Heart right ventricle (tissue), 16 donors: ENCODE measurements at regions not wholly inside any gene's neighbourhood (a gene's known extent, or its start where the extent isn't known, plus 50 kb on each side); places are given as distances from the start of the nearest gene placed in this dataset.

Experiments
- ATAC-seq, 8 donors: fragments of 200-7000 bp; cut with Tn5 transposase; one replicate each; pipeline ENCODE4 v1.9.1; 2020; ENCODE audit warnings: mild to moderate bottlenecking in 8 of 8, moderate library complexity in 8 of 8, moderate number of reproducible peaks in 1 of 8
- DNase-seq, 2 donors: peaks; one replicate each; pipeline ENCODE4 v3.0.0-alpha.2; 2020
- H3K27ac ChIP-seq, 10 donors: fragments of 200-600 bp; sonication (generic) in 2 of 10; one replicate each; pipeline versions ENCODE4 v1.5.0 to v1.8.0; 2020 to 2022; ENCODE audit warnings: mild to moderate bottlenecking in 3 of 10
- H3K27me3 ChIP-seq, 7 donors: fragments of 200-600 bp; one replicate each; pipeline ENCODE4 v1.8.0; 2021 to 2022; ENCODE audit warnings: mild to moderate bottlenecking in 2 of 7
- H3K36me3 ChIP-seq, 9 donors: fragments of 200-600 bp; sonication (generic) in 1 of 9; one replicate each; pipeline versions ENCODE4 v1.5.0 to v1.8.0; 2020 to 2022; ENCODE audit warnings: mild to moderate bottlenecking in 2 of 9
- H3K4me1 ChIP-seq, 9 donors: fragments of 200-600 bp; sonication (generic) in 1 of 9; one replicate each; pipeline versions ENCODE4 v1.5.0 to v1.8.0; 2020 to 2022; ENCODE audit warnings: mild to moderate bottlenecking in 4 of 9
- H3K4me3 ChIP-seq, 10 donors: fragments of 200-600 bp; sonication (generic) in 2 of 10; one replicate each; pipeline versions ENCODE4 v1.5.0 to v1.8.0; 2020 to 2022; ENCODE audit warnings: mild to moderate bottlenecking in 7 of 10, moderate library complexity in 2 of 10
- H3K9me3 ChIP-seq, 11 donors: fragments of 200-600 bp in 10 of 11; sonication (generic) in 2 of 11; one replicate each; pipeline versions ENCODE4 v1.5.0 to v1.8.0; 2013 to 2022; ENCODE audit warnings: mild to moderate bottlenecking in 2 of 11, control low read depth in 1 of 11, moderate library complexity in 1 of 11
- CTCF ChIP-seq, 9 donors: fragments of 200-600 bp; sonication (generic) in 2 of 9; IDR thresholded peaks; one replicate each; pipeline versions ENCODE4 v1.5.0 to v1.8.0; 2021 to 2022; ENCODE audit warnings: antibody characterized with exemption in 9 of 9, mild to moderate bottlenecking in 5 of 9, moderate library complexity in 1 of 9
- WGBS, 2 donors: extraction: QIAGEN DNeasy Blood & Tissue Kit; methylation state at CpG; one replicate each; pipeline ENCODE4 v1.1.7; 2013; ENCODE audit warnings: inconsistent platforms in 1 of 2; 5-methylcytosine and 5-hydroxymethylcytosine counted together
- intact Hi-C, 10 donors: fragments of 100-400 bp; cut with DNase I; formaldehyde crosslinking; loops; one replicate each; pipeline versions ENCODE4 v1.11.1 to v1.14.2; 2022
- donor health status: Arrhythmogenic right ventricular cardiomyopathy.
- donor health status: ischemic (EF 13 %, LVEDD 7.1; RV severe dilation, severe dysfunction).
- donor health status: healthy with polysubstance abuse.
- donor health status: DM: no; HTN: yes; CAD: no.
- donor health status: DM: no; HTN: no; CAD: no.
- donor health status: ischemic (EF 25% LVEDD 6.9; RV normal size, moderate dysfunction).
- donor health status: ischemic (EF 25% LVEDD 5.7; RV mildly dilated, moderate dysfunction).
- donor health status: healthy.
- donor health status: DM: yes; HTN: yes; CAD: no.
- donor health status: Ischemic cardiomyopathy.
- donor health status: ischemic (EF 35%, LVEDD 5.7; RV mildly dilated, moderate dysfunction).
- donor health status: nonischemic (EF 11% LVEDD 7.7; RV severe dilation, severe dysfunction).
- donor health status: DM: yes; HTN: yes; CAD: no.
- donor health status: PGD.
- donor health status: ischemic (EF 29% LVEDD 5.4; RV normal size, mild dysfunction).
- donor health status: nonischemic (EF 23%, LVEDD 6.1; RV moderate dilation, normal function).

GRCh38 chr1:196063294-196063693 lies 544.9 kb downstream of the KCNT2 start:
- no peak for ATAC-seq
- Histone ChIP-seq H3K36me3 (no peaks in the 10 kb centered on the region), H3K4me1 (no peaks in the 10 kb centered on the region), H3K4me3 (no peak overlapping the region), H3K27me3 (no peaks in the 10 kb centered on the region), H3K9me3 (peaks cover 0 to 4% (median 0%) of the 10 kb centered on the region in 11 donors), H3K27ac (no peak overlapping the region)
- WGBS, 2 donors: 67 to 68% methylated on average over 3 of the region's 3 CpGs
- intact Hi-C loops: no loop called here
- TF ChIP-seq CTCF (IDR thresholded peaks at IDR 0.05): no peak
- DNase-seq: no peak

GRCh38 chr1:196060539-196060938 lies 547.7 kb downstream of the KCNT2 start:
- ATAC-seq: no peak
- intact Hi-C loops: no loop called here
- DNase-seq: no peak
- Histone ChIP-seq H3K9me3 (peaks cover 0 to 4% (median 0%) of the 10 kb centered on the region in 11 donors), H3K27ac (no peak overlapping the region), H3K4me3 (no peak overlapping the region), H3K36me3 (no peaks in the 10 kb centered on the region), H3K4me1 (no peaks in the 10 kb centered on the region), H3K27me3 (no peaks in the 10 kb centered on the region)
- no peak for TF ChIP-seq CTCF (IDR thresholded peaks at IDR 0.05)

- TF ChIP-seq CTCF (IDR thresholded peaks at IDR 0.05): no peak
These were observed 549.0 kb downstream of the KCNT2 start for GRCh38 chr1:196059210-196059609.

GRCh38 chr1:196056966-196057365 lies 551.3 kb downstream of the KCNT2 start:
- Histone ChIP-seq H3K4me3 (no peak overlapping the region), H3K27me3 (no peaks in the 10 kb centered on the region), H3K27ac (no peak overlapping the region), H3K36me3 (no peaks in the 10 kb centered on the region), H3K4me1 (no peaks in the 10 kb centered on the region), H3K9me3 (no peaks in the 10 kb centered on the region)
- intact Hi-C loops: no loop called here
- WGBS, 2 donors: 52 to 59% methylated on average over 4 of the region's 4 CpGs
- no peak for ATAC-seq
- TF ChIP-seq CTCF (IDR thresholded peaks at IDR 0.05): no peak
- DNase-seq: no peak

More at GRCh38 chr1:196059210-196059609, 549.0 kb downstream of the KCNT2 start:
- no peak for ATAC-seq
- no peak for DNase-seq
- H3K4me3 ChIP-seq: no peak overlapping the region
- intact Hi-C loops: no loop called here
- no peaks in the 10 kb centered on the region for H3K27me3 ChIP-seq
- H3K4me1 ChIP-seq: no peaks in the 10 kb centered on the region
- H3K9me3 ChIP-seq: peaks cover 0 to 4% (median 0%) of the 10 kb centered on the region in 11 donors
- H3K27ac ChIP-seq: no peak overlapping the region
- no peaks in the 10 kb centered on the region for H3K36me3 ChIP-seq

- 85 to 94% methylated on average over 2 of the region's 2 CpGs for WGBS, 2 donors
- no peaks in the 10 kb centered on the region for H3K27me3 ChIP-seq
- H3K4me1 ChIP-seq: no peaks in the 10 kb centered on the region
- H3K4me3 ChIP-seq: no peak overlapping the region
- ATAC-seq (no peak), DNase-seq (no peak)
- no peaks in the 10 kb centered on the region for H3K9me3 ChIP-seq
- H3K36me3 ChIP-seq: no peaks in the 10 kb centered on the region
- no peak for TF ChIP-seq CTCF (IDR thresholded peaks at IDR 0.05)
- intact Hi-C loops: no loop called here
- H3K27ac ChIP-seq: no peak overlapping the region
These were observed 558.8 kb downstream of the KCNT2 start for GRCh38 chr1:196049407-196049806.
